GM18511 (cell line): ENCODE measurements at regions not wholly inside any gene's neighbourhood (a gene's known extent, or its start where the extent isn't known, plus 50 kb on each side); places are given as distances from the start of the nearest gene placed in this dataset.
A peak's percentile ranks its signal among the peaks of the same experiment; 100 is the strongest.
"Not testable (repeated sequence)": the region's sequence is repeated elsewhere in the genome, so short reads cannot be mapped to it uniquely, and the experiment has no call there.

Source experiments
- ATAC-seq: cut with Tn5 transposase; IDR thresholded peaks from one replicate; pipeline ENCODE4 v1.9.1; 2021; ENCODE audit warnings: mild to moderate bottlenecking, moderate library complexity; ENCODE audit not compliant: unreplicated experiment

DNA sequence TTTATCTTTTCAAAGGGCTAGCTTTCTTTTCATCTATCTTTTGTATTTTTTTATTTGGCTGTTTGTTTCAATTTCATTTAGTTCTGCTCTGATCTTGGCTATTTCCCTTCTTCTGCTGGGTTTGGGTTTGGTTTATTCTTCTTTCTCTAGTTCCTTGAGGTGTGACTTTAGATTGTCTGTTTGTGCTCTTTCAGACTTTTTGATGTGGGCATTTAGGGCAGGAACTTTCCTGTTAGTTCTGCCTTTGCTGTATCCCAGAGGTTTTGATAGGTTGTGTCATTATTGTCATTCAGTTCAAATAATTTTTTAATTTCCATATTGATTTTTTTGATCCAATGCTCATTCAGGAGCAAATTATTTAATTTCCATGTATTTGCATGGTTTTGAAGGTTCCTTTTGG, 325.0 kb downstream of the PTPRC start:
- ATAC-seq: not testable (repeated sequence)

DNA sequence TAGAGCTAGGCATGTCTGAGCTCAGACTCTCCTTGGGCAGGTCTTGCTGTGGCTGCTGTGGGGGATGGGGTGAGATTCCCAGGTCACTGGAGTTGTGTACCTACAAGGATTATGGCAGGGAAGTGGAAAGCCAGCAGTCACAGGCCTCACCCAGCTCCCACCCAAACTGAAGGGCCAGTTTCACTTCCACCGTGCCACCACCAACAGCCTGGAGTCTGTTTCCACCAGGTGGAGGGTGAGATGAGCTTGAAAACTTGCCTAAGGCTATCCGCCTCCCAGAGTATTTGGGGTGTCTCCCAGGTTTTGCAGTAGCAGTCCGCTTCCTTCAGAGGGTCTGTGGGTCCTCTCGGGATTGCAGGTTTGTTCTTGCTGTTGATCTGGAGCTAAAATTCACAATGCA, 327.7 kb downstream of the PTPRC start:
- no peak for ATAC-seq

DNA sequence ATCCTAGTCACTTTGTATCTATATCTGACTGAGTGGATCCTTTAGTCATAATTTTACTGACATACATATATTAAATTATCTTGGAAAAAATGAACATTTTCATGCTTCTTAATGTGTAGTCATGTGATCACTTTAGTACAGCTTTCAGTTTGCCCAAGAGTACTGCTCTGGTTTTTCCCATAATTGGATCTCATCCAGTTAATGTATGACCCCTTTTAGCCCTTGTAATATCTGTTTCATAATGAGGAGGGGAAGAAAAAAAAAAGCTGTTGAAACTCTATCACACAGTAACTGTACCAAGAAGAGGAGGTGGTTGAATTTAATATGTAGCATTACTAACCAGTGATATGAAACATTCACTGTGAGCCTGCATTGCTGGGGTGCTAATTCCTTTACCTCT, 328.7 kb downstream of the PTPRC start:
- no peak for ATAC-seq

DNA sequence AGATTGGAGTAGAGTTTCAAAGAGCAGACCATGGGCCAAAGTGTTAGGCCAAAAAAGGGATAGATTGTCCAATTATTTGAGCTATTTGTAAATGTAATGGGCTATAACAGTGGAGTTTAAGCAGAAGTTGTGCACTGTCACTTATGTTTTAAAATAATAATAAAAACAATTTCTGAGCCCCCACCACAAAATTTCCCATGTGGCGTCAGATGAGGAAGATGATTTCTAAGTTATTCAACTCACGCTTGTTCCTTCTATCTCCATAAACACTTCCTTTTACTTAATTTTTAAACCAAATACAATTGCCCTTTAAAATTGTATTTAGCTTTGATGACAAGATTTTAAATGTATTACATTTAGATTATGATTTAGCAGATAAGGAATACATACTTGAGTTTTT, 330.0 kb downstream of the PTPRC start:
- ATAC-seq: no peak

DNA sequence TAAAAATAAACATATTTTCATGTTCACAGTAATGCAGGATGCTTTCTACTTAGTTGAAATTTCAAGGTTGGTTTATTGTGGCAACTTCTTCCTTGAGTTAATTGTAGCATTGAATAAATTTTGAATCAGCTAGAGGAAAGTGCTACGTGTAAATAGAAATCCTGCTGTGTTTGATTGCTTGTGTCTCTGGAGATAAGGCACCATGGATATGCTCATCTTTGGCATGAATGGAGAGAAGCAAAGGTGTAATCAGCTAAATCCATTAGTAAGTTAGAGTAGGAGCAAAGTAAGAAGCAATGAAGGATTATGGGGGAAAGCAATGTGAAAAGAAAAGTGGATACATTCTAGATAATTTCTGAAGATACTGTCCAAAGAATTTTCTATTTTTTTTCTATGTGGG, 331.1 kb downstream of the PTPRC start:
- ATAC-seq: no peak

- ATAC-seq: no peak
Measured at GRCh38 chr1:198970916-198971315, 332.1 kb downstream of the PTPRC start.

GRCh38 chr1:198977909-198978308, 339.1 kb downstream of the PTPRC start:
- ATAC-seq: no peak

- ATAC-seq: no peak
Measured at GRCh38 chr1:198978523-198978922, 339.7 kb downstream of the PTPRC start.

GRCh38 chr1:198986036-198986435, 347.2 kb downstream of the PTPRC start:
- ATAC-seq: no peak

GRCh38 chr1:198986442-198986841, 347.6 kb downstream of the PTPRC start:
- no peak for ATAC-seq

- no peak for ATAC-seq
Measured at GRCh38 chr1:199002661-199003060, 363.8 kb downstream of the PTPRC start.

- ATAC-seq: no peak
Measured at GRCh38 chr1:199007423-199007822, 368.6 kb downstream of the PTPRC start.

DNA sequence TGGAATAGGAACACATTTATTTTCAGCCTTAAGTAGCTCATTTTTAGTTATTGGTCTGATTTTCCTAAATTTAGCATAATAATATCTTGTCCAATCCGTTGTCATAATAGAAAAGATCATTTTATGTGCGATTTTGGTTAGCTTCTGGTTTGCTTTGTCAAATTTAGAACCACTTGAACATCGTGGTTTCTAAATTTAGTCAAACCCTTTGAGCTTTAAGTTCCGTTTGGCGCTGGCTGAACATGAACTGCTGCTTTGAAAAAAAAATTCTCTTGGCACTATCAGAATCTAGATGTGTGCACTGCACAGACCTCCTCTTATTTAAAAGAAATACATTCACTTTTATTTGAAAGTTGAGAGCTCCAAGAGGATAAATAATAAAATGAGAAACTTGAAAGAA, 370.6 kb downstream of the PTPRC start:
- peak; percentile 68 for ATAC-seq

DNA sequence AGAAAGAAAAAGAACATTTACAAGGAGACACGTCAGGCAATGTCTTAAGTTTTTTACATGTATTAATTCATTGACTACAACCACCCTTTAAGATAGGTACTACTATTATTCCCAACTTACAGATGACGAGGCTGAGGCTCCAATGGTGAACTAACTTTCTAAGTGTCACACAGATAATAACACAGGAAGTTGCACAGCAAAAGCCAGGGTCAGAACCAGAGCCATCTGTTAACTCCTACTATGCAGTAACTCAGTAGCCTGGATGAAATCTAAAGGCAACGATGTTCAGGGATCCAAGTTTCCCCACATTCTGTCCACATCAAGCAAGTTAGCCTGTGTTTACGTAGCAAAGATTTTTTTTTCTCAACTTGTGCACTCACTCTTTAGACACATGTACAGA, 371.7 kb downstream of the PTPRC start:
- no peak for ATAC-seq

GRCh38 chr1:199010933-199011332, 372.1 kb downstream of the PTPRC start:
- no peak for ATAC-seq

DNA sequence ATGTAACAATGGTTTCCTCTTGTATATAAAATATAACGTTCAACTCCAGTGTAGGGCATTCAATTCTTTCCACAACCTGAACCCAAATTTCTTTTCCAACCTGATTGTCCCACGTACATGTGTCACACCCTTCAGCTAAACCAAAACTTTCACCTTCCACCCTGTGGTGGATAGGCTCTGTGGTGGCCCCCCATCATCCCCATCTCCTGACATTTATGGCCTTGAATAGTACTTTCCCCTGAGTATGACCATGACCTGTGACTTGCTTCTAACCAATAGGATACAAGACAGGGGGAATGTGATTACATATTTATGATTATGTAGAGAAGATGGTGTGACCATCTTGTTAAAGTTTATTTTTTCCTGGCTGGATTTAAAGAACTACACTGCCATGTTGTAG, 377.0 kb downstream of the PTPRC start:
- no peak for ATAC-seq

DNA sequence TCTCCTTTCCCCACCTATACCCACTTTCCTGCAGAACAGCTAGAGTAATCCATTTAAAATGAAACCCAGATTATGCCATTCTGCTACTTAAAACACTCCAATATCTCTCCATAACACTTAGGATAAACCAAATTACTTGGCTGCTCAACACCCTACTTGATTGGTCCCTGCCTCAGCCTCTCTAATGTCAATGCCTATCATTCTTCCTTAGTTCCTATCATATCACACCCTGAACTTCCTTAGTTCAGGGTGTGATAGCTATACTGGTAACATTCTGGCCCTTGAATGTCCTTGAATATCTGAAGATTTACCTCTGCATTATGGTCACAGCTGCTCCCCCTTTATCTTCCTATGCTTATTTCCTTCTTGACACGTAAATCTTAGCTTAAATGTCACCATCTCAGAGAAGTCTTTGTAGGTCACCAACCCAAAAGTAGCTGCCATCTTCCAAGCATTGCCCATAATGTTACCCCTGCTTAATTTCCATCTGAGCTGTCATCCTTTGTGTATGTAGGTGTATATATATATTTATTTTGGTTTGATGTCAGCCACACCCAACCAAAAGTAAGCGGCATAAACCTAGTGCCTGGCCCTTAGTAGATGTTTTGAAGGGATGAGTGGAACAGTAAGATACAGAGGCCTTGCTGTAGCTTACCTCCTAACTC, 379.8 kb downstream of the PTPRC start:
- ATAC-seq: no peak

GRCh38 chr1:199020051-199020450, 381.2 kb downstream of the PTPRC start:
- ATAC-seq: no peak

DNA sequence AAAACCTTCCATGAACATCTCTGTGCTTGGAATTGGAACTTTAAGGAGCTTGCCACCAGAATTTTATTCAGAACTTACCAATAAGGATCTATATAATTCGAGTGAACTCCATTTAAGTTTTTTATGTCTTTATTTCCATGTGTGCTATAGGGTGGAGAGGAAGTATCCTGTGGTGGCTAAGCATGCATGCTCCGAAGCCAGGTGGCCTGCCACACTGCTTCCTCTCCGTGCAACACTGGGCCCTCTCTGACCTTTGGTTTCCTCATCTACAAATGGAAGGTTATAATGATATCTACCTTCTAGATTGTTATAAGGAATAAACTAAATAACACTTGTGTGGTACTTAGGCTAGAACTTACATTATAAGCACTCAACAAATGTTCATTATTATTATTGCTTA, 382.1 kb downstream of the PTPRC start:
- no peak for ATAC-seq

DNA sequence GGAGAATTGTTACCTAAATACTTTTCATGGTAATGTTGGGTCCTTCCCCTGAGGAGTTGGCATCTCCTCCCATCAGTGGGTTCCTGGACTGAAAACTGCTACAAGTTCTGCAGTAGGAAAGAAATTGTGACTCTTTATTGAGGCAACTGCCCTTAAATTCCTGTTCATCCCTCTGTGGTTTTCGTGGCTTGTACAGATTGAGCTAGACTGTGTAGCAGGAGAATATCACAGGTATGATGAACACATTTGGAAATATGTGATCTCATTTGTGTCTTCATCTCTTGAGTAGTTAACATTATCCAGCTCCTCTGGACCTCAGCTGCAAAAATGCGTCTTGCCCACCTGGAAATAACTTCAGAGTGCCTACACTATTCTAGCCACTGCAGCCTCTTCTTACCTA, 390.6 kb downstream of the PTPRC start:
- no peak for ATAC-seq

DNA sequence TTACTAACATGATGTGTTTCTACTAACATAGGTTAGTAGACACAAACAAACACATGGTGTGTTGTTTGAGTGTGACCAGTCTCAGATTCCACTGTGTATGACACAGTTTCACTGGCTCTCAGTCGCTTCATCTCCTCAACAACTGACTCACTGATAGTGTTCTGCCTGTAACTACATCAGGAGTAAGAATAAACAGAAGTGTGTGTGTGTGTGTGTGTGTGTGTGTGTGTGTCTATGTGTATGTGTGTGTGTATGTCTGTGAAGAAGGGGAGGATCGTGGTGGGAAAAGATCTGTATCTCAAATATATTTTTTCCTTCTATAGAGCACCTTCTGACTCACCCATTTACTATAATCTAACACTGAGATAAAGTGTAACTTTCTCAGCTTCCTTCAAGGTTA, 391.0 kb downstream of the PTPRC start:
- no peak for ATAC-seq

DNA sequence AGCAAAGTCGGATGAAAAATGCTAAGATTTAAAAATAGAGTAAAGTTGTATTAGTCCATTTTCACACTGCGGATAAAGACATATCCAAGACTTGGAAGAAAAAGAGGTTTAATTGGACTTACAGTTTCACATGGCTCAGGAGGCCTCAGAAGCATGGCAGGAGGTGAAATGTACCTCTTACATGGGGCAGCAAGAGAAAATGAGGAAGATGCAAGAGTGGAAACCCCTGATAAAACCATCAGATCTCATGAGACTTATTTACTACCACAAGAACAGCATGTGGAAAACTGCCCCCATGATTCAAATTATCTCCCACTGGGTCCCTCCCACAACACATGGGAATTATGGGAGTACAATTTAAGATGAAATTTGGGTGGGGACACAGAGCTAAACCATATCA, 391.7 kb downstream of the PTPRC start:
- not testable (repeated sequence) for ATAC-seq

DNA sequence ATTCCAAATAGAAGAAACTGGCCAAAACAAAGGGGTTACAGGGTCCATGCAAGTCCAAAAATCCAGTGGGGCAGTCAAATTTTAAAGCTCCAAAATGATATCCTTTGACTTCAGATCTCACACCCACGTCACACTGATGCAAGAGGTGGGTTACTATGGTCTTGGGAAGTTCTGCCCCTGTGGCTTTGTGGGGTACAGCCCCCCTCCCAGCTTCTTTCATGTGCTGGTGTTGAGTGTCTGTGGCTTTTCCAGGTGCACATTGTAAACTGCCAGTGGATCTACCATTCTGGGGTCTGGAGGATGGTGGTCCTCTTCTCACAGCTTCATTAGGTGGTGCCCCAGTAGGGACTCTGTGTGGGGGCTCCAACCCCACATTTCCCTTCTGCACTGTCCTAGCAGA, 392.3 kb downstream of the PTPRC start:
- ATAC-seq: not testable (repeated sequence)
